Fibroblast of mammary gland (primary cell): ENCODE measurements at regions not wholly inside any gene's neighbourhood (a gene's known extent, or its start where the extent isn't known, plus 50 kb on each side); places are given as distances from the start of the nearest gene placed in this dataset.
A peak's percentile ranks its signal among the peaks of the same experiment; 100 is the strongest.

ENCODE experiments used
- DNase-seq: peaks from one replicate; pipeline ENCODE4 v3.0.0-alpha.2; 2010; ENCODE audit warnings: low read depth
- H3K4me3 ChIP-seq: 2 replicates; pipeline ENCODE4 v1.5.1; 2011; ENCODE audit warnings: low read depth, mild to moderate bottlenecking, low read length, moderate library complexity; ENCODE audit not compliant: control insufficient read depth
- TF ChIP-seq, protein P1 (sequence below): conservative IDR thresholded peaks from 2 replicates; pipeline ENCODE4 v1.5.1; 2011; ENCODE audit warnings: low read depth, low read length, inconsistent platforms; ENCODE audit not compliant: control insufficient read depth, insufficient read depth

DNA sequence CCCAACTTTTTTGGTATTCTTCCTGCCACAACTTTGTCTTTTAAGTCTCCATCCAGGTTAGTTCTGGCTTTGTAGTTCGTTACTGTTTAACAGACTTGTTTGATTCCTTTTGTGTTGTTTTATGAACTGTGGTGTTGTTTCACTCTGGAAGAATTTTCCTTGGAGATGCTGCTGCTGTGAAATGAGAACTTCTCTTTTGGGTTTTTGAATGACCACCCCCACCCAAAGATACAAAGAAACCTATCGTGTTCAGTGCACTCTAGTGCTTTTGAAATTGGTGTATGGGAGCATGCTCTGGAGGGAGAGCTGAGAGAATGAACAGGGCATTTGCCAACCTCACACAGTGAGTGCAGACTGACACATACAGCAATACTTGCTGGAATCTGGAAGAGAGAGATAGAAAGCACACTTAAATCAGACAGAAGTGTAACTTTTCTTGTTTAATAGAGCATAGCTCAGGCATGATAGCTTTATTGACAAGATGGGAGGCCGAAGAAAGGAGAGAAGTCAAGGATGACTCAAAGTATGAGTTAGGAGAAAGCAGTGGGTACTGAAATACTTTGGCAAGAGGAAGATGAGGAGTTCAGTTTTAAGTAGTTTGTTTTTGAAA is 293.1 kb downstream of the SOX4 start:
- H3K4me3 ChIP-seq = no peak overlapping the region
- TF ChIP-seq, protein P1, sequence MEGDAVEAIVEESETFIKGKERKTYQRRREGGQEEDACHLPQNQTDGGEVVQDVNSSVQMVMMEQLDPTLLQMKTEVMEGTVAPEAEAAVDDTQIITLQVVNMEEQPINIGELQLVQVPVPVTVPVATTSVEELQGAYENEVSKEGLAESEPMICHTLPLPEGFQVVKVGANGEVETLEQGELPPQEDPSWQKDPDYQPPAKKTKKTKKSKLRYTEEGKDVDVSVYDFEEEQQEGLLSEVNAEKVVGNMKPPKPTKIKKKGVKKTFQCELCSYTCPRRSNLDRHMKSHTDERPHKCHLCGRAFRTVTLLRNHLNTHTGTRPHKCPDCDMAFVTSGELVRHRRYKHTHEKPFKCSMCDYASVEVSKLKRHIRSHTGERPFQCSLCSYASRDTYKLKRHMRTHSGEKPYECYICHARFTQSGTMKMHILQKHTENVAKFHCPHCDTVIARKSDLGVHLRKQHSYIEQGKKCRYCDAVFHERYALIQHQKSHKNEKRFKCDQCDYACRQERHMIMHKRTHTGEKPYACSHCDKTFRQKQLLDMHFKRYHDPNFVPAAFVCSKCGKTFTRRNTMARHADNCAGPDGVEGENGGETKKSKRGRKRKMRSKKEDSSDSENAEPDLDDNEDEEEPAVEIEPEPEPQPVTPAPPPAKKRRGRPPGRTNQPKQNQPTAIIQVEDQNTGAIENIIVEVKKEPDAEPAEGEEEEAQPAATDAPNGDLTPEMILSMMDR = no peak
- DNase-seq = peak; percentile 46

DNA sequence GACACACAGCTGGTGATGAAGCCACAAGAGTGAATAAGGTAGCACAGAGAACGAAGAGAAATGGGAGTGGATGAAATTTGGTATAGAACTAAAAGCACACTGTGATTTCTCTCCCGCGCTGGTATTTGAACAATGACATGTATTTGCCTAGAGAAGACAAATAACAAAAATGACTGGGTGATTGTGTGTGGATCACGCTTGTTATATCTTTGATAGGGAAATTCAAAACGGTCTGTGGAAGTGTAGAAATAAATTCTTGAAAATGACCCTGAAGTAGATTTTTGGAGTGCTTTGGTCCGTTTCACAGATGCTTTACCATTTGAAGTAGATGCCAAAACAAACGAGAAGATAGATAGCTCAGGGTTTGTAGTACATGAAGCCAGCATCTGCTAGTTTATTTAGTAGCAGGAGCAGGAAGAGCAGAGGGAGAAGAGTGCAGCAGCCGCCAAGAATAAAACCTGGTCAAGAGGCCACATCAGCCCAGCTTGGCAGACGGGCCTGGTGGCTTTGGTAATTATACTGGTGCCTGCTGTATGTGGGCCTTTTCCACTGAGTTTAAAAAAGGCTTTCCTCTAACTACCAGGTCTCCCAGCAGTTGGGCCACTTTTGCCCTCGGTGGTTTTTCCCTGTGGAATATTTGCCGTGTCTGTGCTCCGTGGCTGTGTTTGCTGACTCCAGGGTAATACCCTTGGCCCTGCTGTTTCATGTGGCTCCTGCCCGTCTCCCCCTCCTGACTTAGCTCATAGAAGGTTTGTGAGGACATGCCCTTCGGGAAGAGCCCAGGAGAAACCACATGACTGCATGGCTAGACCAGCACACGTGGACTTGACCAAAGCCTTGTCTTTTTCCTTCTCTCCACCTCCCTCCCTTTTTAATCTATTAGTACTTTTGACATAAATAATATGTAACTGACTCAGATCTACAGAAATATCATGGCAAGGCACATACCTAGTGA is 294.0 kb downstream of the SOX4 start:
- peak; percentile 13 for DNase-seq
- TF ChIP-seq, protein P1 = no peak
- no peak overlapping the region for H3K4me3 ChIP-seq

DNA sequence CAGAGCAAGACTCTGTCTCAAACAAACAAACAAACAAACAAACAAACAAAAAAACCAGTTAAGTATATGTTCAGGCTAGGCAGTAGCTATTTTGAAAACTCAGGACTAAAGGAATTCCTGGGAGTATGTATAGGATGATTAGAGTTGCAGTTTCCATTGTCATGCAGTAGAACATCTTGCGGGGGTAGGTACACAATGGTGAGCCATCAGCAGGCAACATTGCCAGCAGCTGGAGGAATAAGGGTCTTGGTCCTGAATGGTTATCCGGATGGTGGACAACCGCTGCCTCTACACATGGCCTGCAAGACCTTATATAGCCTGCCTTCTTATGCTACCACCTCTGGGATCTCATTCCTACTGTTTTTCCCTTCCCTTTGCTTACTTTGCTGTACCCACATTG is 297.5 kb downstream of the SOX4 start:
- no peak for DNase-seq
- no peak overlapping the region for H3K4me3 ChIP-seq
- TF ChIP-seq, protein P1 = no peak

DNA sequence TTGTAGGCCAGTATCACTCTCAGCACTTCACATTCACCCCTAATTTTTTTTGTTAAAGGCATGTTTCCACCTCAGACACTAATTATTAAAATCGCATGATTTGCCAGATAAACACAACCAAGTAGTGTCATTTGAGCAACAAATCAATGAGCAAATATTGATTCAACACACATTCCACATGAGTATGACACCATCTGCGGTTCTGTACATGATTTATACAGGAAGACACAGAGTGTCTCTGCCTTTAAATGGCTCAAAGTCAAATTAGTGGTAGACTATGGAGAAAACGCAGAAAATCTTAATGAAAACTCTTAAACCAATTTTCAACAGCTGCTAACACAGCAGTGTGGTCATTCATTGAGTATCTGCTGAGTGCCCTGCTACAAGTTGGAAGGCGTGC is 300.2 kb downstream of the SOX4 start:
- no peak for DNase-seq
- TF ChIP-seq, protein P1 = no peak
- H3K4me3 ChIP-seq = no peak overlapping the region

DNA sequence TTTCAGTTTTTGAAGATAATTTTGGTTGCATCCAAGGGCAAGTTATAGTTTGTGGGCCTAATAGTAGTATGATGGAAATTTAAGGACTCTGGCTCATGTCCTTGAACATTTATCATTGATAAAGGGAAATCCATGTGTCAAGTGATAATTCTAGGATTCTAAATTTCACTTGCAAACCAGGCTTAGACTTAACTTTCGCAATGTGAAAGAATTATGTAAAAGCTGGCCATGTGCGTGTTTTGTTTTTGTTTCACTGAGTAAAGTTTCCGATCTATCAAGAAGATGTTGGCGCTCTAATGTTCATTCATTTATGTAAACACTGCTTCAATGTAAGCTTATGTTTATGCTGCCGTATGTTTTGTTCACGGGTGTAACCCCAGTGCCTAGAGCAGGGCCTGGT is 302.0 kb downstream of the SOX4 start:
- no peak overlapping the region for H3K4me3 ChIP-seq
- no peak for DNase-seq
- TF ChIP-seq, protein P1 = no peak

DNA sequence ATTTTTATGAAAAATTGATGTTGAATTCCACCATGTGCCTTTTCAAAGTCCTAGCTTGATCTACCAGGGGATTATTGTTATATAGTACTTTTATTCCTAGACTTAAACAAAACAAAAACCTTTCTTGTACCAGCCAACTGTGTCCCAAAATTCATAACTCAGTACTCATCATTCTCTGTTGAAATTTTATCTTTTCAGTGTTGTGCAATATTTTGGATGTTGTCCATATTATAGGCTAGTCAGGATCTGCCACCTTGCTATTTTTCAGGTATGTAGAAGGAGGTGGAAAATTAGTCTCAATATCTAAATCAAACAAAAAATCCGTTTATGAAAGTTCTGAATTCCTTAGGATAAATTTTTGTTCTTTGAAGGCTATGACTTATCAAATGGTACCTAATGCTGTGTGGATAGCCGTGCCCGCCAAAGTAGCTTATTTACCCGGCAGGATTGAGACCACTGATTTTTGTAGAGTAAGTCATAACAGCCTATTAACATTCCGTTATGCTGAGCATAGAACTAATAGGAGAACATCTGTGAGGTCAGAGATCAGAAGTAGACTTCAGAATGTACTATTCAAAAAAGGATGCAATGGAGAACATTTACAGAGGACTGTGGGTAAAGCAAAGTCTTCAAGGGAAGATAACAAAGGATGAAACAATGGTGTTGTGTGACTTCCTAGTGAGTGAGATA is 304.7 kb downstream of the SOX4 start:
- TF ChIP-seq, protein P1 = no peak
- DNase-seq = peak; percentile 77
- no peak overlapping the region for H3K4me3 ChIP-seq
